Neural cell (in vitro differentiated cells): ENCODE measurements at regions not wholly inside any gene's neighbourhood (a gene's known extent, or its start where the extent isn't known, plus 50 kb on each side); places are given as distances from the start of the nearest gene placed in this dataset.

Source experiments
- MXI1 ChIP-seq: fragments of 450-650 bp; conservative IDR thresholded peaks from 2 replicates; pipeline ENCODE4 v1.6.1; 2014; ENCODE audit warnings: antibody characterized with exemption, mild to moderate bottlenecking; ENCODE audit not compliant: poor library complexity, severe bottlenecking
- TAF1 ChIP-seq: IDR thresholded peaks from 2 replicates; pipeline ENCODE4 v1.6.1; 2012; ENCODE audit warnings: low read depth
- TF ChIP-seq, protein P1 (sequence below): fragments of 450-650 bp; IDR thresholded peaks from 2 replicates; pipeline ENCODE4 v1.5.1; 2014; ENCODE audit warnings: antibody characterized with exemption, mild to moderate bottlenecking, moderate library complexity; ENCODE audit not compliant: poor library complexity, severe bottlenecking

- TF ChIP-seq, protein P1, sequence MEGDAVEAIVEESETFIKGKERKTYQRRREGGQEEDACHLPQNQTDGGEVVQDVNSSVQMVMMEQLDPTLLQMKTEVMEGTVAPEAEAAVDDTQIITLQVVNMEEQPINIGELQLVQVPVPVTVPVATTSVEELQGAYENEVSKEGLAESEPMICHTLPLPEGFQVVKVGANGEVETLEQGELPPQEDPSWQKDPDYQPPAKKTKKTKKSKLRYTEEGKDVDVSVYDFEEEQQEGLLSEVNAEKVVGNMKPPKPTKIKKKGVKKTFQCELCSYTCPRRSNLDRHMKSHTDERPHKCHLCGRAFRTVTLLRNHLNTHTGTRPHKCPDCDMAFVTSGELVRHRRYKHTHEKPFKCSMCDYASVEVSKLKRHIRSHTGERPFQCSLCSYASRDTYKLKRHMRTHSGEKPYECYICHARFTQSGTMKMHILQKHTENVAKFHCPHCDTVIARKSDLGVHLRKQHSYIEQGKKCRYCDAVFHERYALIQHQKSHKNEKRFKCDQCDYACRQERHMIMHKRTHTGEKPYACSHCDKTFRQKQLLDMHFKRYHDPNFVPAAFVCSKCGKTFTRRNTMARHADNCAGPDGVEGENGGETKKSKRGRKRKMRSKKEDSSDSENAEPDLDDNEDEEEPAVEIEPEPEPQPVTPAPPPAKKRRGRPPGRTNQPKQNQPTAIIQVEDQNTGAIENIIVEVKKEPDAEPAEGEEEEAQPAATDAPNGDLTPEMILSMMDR: no peak
- TF ChIP-seq MXI1: no peak
- TF ChIP-seq TAF1: no peak
Observed at GRCh38 chr6:154907291-154907690, 87.8 kb upstream of the TIAM2 start.
